OCI-LY1 (cell line): ENCODE measurements at regions not wholly inside any gene's neighbourhood (a gene's known extent, or its start where the extent isn't known, plus 50 kb on each side); places are given as distances from the start of the nearest gene placed in this dataset.

Experiments
- H2AFZ ChIP-seq: fragments of 200-600 bp; sonication (generic), shearing (Covaris generic); 2 replicates; pipeline ENCODE4 v1.6.0; 2014; ENCODE audit warnings: antibody characterized with exemption, mild to moderate bottlenecking, low read length
- H3F3A ChIP-seq: fragments of 200-600 bp; sonication (generic), shearing (Covaris generic); 2 replicates; pipeline ENCODE4 v1.6.0; 2014; ENCODE audit warnings: mild to moderate bottlenecking, antibody characterized with exemption, low read length, moderate library complexity; ENCODE audit not compliant: insufficient read depth
- H3K27ac ChIP-seq: fragments of 200-600 bp; sonication (generic); 2 replicates; pipeline ENCODE4 v1.5.1; 2014; ENCODE audit warnings: low read length, mixed run types, mild to moderate bottlenecking, low read depth; ENCODE audit not compliant: poor library complexity, severe bottlenecking
- H3K27me3 ChIP-seq: fragments of 200-600 bp; sonication (generic); 2 replicates; pipeline ENCODE4 v1.6.0; 2014; ENCODE audit warnings: antibody characterized with exemption, mild to moderate bottlenecking, low read length, moderate library complexity; ENCODE audit not compliant: insufficient read depth
- H3K36me3 ChIP-seq: fragments of 200-600 bp; sonication (generic); 2 replicates; pipeline ENCODE4 v1.6.1; 2014; ENCODE audit warnings: mild to moderate bottlenecking, antibody characterized with exemption, low read length, moderate library complexity, mixed read lengths; ENCODE audit not compliant: insufficient read depth
- H3K4me1 ChIP-seq: fragments of 200-600 bp; sonication (generic); 2 replicates; pipeline ENCODE4 v1.5.1; 2014; ENCODE audit warnings: mild to moderate bottlenecking, low read length, moderate library complexity; ENCODE audit not compliant: insufficient read depth, severe bottlenecking
- H3K4me2 ChIP-seq: fragments of 200-600 bp; sonication (generic), shearing (Covaris generic); 2 replicates; pipeline ENCODE4 v1.6.1; 2014; ENCODE audit warnings: low read length
- H3K4me3 ChIP-seq: fragments of 200-600 bp; sonication (generic); 2 replicates; pipeline ENCODE4 v1.5.1; 2014; ENCODE audit warnings: low read length, low read depth, mild to moderate bottlenecking, mixed read lengths; ENCODE audit not compliant: poor library complexity, severe bottlenecking
- H3K79me2 ChIP-seq: fragments of 200-600 bp; shearing (Covaris generic); 2 replicates; pipeline ENCODE4 v1.6.1; 2016; ENCODE audit warnings: mixed run types, low read length, mixed read lengths; ENCODE audit not compliant: insufficient read depth
- H3K9ac ChIP-seq: fragments of 200-600 bp; sonication (generic), shearing (Covaris generic); 2 replicates; pipeline ENCODE4 v1.6.1; 2014; ENCODE audit warnings: mild to moderate bottlenecking, low read length, mixed read lengths
- H3K9me2 ChIP-seq: fragments of 200-600 bp; sonication (generic), shearing (Covaris generic); 2 replicates; pipeline ENCODE4 v1.6.1; 2014; ENCODE audit warnings: low read depth, mild to moderate bottlenecking, low read length, mixed read lengths
- H3K9me3 ChIP-seq: fragments of 200-600 bp; shearing (Covaris generic); 2 replicates; pipeline ENCODE4 v1.6.1; 2014; ENCODE audit warnings: low read length, mixed read lengths
- H4K20me1 ChIP-seq: fragments of 200-600 bp; sonication (generic), shearing (Covaris generic); 2 replicates; pipeline ENCODE4 v1.6.0; 2016; ENCODE audit warnings: mild to moderate bottlenecking, low read length; ENCODE audit not compliant: insufficient read depth
- CTCF ChIP-seq: fragments of 200-600 bp; sonication (generic), shearing (Covaris generic); IDR thresholded peaks from 2 replicates; pipeline ENCODE4 v1.5.1; 2017; ENCODE audit warnings: mild to moderate bottlenecking, antibody characterized with exemption, low read length, moderate library complexity, mixed read lengths
- EZH2 ChIP-seq: fragments of 200-600 bp; sonication (generic), shearing (Covaris generic); IDR thresholded peaks from 2 replicates; pipeline ENCODE4 v1.8.0; 2017; ENCODE audit warnings: borderline replicate concordance, mixed run types, mild to moderate bottlenecking, antibody characterized with exemption, low read length, moderate library complexity, mixed read lengths

GRCh38 chr22:48431014-48431413 lies 1396.7 kb downstream of the BRD1 start:
- H3K27me3 ChIP-seq: 0 out of 2 replicates have a peak, but pooled peaks cover 7% of the 10 kb centered on the region
- no peaks in the 10 kb centered on the region for H3K9me2 ChIP-seq
- no peak overlapping the region for H3K27ac ChIP-seq
- H3K9ac ChIP-seq: no peak overlapping the region
- no peaks in the 10 kb centered on the region for H3K4me1 ChIP-seq
- no peaks in the 10 kb centered on the region for H3K36me3 ChIP-seq
- TF ChIP-seq CTCF (no peak), EZH2 (no peak)
- H2AFZ ChIP-seq: no peak overlapping the region
- no peak overlapping the region for H3K4me2 ChIP-seq
- no peaks in the 10 kb centered on the region for H3K9me3 ChIP-seq
- H3F3A ChIP-seq: no peaks in the 10 kb centered on the region
- no peaks in the 10 kb centered on the region for H3K79me2 ChIP-seq
- no peak overlapping the region for H3K4me3 ChIP-seq
- H4K20me1 ChIP-seq: no peaks in the 10 kb centered on the region

GRCh38 chr22:48429446-48430020 lies 1398.1 kb downstream of the BRD1 start:
- Histone ChIP-seq H3K27me3 (0 out of 2 replicates have a peak, but pooled peaks cover 7% of the 10 kb centered on the region), H2AFZ (no peak overlapping the region), H3K9me2 (no peaks in the 10 kb centered on the region), H3K27ac (no peak overlapping the region), H3K79me2 (no peaks in the 10 kb centered on the region), H3K4me1 (no peaks in the 10 kb centered on the region), H3F3A (no peaks in the 10 kb centered on the region), H3K4me3 (no peak overlapping the region), H3K4me2 (no peak overlapping the region), H4K20me1 (no peaks in the 10 kb centered on the region), H3K9ac (no peak overlapping the region), H3K36me3 (no peaks in the 10 kb centered on the region), H3K9me3 (no peaks in the 10 kb centered on the region)
- TF ChIP-seq EZH2: no peak
- TF ChIP-seq CTCF: no peak

GRCh38 chr22:48428631-48429371 lies 1398.9 kb downstream of the BRD1 start:
- Histone ChIP-seq H3K9ac (no peak overlapping the region), H3K9me3 (no peaks in the 10 kb centered on the region), H3K4me1 (no peaks in the 10 kb centered on the region), H3K9me2 (no peaks in the 10 kb centered on the region), H3K4me3 (no peak overlapping the region), H3K79me2 (no peaks in the 10 kb centered on the region), H3K36me3 (no peaks in the 10 kb centered on the region), H3K27me3 (0 out of 2 replicates have a peak, but pooled peaks cover 4% of the 10 kb centered on the region), H3K4me2 (no peak overlapping the region), H4K20me1 (no peaks in the 10 kb centered on the region), H3F3A (no peaks in the 10 kb centered on the region), H3K27ac (no peak overlapping the region), H2AFZ (no peak overlapping the region)
- TF ChIP-seq CTCF: no peak
- no peak for TF ChIP-seq EZH2
